GM18502 (cell line): ENCODE measurements at regions not wholly inside any gene's neighbourhood (a gene's known extent, or its start where the extent isn't known, plus 50 kb on each side); places are given as distances from the start of the nearest gene placed in this dataset.
A peak's percentile ranks its signal among the peaks of the same experiment; 100 is the strongest.
"Not testable (repeated sequence)": the region's sequence is repeated elsewhere in the genome, so short reads cannot be mapped to it uniquely, and the experiment has no call there.

Experiments
- ATAC-seq: cut with Tn5 transposase; IDR thresholded peaks from one replicate; pipeline ENCODE4 v1.9.1; 2021; ENCODE audit warnings: mild to moderate bottlenecking; ENCODE audit not compliant: unreplicated experiment, poor library complexity

DNA sequence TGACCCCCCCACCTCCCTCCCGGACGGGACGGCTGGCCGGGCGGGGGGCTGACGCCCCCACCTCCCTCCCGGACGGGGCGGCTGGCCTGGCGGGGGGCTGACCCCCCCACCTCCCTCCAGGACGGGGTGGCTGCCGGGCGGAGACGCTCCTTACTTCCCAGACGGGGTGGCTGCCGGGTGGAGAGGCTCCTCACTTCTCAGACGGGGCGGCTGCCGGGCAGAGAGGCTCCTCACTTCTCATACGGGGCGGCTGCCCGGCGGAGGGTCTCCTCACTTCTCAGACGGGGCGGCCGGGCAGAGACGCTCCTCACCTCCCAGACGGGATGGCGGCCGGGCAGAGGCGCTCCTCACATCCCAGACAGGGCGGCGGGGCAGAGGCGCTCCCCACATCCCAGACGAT lies 84.7 kb downstream of the OR2B2 start:
- not testable (repeated sequence) for ATAC-seq

DNA sequence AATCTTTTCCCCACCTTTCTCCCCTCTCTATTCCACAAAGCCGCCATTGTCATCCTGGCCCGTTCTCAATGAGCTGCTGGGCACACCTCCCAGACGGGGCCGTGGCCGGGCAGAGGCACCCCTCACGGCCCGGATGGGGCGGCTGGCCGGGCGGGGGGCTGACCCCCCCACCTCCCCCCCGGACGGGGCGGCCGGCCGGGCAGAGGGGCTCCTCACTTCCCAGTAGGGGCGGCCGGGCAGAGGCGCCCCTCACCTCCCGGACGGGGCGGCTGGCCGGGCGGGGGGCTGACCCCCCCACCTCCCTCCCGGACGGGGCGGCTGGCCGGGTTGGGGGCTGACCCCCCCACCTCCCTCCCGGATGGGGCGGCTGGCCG lies 85.6 kb downstream of the OR2B2 start:
- ATAC-seq: not testable (repeated sequence)

DNA sequence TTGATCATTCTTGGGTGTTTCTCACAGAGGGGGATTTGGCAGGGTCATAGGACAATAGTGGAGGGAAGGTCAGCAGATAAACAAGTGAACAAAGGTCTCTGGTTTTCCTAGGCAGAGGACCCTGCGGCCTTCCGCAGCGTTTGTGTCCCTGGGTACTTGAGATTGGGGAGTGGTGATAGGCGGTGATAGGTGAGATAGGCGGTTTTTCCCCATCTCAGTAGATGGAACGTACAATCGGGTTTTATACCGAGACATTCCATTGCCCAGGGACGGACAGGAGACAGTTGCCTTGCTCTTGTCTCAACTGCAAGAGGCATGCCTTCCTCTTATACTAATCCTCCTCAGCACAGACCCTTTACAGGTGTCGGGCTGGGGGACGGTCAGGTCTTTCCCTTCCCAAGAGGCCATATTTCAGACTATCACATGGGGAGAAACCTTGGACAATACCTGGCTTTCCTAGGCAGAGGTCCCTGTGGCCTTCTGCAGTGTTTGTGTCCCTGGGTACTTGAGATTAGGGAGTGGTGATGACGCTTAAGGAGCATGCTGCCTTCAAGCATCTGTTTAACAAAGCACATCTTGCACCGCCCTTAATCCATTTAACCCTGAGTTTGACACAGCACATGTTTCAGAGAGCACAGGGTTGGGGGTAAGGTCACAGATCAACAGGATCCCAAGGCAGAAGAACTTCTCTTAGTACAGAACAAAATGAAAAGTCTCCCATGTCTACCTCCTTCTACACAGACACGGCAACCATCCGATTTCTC lies 86.2 kb downstream of the OR2B2 start:
- ATAC-seq: not testable (repeated sequence)

DNA sequence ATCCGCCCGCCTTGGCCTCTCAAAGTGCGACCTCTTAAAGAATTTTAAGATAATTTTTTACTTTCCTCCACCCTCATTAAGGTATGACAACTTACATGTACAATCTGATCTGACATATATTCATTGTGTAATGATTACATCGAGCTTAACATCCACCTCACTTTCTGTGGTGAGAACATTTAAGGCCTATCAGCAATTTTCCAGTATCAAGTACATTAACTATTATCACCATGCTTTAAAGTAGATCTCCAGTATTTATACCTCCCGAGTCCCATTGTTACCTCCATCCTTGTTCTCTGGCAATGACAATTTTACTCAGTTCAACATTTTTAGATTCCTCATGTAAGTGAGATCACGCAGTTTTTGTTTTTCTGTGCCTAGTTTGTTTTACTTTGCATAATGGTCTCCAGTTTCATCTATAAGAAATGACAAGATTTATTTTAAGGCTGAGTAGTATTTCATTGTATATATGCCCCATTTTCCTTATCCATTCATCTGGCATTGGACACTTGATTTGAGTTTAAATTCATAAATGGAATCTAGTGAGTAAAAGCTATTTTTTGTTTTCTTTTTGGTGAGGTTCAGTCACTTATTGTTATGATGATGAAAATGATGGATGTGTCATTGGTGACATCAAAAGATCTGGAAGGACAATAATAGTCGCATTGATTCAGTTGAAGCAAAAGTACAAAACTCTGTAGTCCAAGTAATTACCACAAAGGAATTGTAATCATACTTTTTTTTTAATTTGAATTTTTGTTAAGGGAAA lies 87.0 kb downstream of the OR2B2 start:
- ATAC-seq: no peak

DNA sequence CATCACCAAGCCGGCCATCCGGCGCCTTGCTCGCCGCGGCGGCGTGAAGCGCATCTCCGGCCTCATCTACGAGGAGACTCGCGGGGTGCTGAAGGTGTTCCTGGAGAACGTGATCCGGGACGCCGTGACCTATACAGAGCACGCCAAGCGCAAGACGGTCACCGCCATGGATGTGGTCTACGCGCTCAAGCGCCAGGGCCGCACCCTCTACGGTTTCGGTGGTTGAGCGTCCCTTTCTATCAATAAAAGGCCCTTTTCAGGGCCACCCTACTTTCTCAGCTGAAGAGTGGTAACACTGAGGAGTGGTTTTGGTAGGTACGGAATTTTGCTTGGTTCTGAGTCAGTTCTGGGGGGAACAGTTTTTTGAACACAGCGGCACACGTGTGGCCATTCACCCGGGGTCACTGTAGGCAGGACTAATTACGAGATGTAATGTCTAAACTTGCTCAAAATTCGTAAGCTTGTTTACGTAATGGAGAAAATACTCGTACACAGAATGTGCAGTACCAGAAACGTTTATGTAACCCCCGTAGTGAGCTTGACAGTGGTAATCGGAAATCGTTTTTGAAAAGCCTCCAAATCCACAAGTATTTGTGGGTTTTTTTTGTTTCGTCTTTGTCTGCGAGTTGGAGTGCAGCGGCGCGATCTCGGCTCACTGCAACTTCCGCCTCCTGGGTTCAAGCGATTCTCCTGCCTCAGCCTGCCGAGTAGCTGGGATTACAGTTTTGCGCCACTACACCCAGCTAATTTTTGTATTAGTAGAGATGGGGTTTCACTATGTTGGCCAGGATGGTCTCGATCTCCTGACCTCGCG lies 87.8 kb downstream of the OR2B2 start:
- peak; percentile 76 for ATAC-seq

DNA sequence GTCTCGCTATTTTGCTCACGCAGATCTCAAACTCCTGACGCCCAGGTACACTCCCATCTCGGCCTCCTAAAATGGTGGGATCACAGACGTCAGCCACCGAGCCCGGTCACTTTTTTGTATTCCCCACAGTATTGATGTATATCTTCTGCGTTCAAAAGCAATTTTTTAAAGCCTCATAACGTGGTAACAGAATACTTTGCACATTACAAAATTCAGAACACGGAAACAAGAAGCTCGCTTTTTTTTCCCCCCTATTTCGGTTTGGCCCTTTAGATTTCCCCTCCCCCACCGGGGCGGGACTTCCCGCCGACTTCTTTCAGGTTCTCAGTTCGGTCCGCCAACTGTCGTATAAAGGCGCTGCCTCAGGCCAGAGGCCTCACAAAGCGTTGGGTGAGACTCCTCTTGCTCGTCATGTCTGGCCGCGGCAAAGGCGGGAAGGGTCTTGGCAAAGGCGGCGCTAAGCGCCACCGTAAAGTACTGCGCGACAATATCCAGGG lies 88.4 kb downstream of the OR2B2 start:
- peak; percentile 74 for ATAC-seq

DNA sequence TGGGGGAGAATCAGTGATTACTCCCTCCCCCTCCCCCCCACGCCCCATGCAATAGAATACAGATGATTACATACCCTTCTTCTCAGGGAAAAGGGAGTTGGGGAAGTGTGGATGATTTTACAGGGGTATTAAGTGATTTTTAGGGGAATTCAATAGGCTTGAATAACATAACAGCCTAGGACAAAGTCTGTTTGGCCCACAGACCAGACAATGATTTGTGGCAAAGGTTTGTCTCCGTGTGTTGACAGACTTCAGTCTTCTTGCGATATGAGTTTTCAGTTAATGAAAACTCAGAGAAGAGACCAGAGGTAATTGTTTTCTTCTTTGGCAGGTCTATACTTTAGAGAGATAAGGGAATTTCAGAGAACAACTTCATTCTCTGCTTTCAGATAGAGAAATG lies 95.3 kb downstream of the OR2B2 start:
- ATAC-seq: no peak

DNA sequence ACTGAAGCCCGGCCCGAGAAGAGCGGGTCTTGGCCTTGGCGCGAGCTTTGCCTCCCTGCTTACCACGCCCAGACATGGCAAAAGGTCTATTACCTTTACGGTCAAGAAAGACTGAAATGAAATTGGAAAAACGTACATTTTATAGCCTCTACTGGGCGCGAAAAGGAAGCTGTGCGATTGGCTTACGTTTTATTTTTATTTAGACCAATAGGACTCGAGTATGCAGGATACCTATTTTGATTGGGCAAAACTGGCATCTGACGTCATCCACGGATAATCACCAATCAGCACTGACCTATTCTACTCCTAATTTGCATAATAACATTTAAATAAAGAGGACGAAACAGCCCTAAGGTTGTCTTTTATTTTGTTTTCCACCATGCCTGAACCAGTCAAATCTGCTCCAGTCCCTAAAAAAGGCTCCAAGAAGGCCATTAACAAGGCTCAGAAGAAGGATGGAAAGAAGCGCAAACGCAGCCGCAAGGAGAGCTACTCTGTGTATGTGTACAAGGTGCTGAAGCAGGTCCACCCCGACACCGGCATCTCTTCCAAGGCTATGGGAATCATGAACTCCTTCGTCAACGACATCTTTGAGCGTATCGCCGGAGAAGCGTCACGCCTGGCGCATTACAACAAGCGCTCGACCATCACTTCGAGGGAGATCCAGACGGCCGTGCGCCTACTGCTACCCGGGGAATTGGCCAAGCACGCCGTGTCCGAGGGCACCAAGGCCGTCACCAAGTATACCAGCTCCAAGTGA lies 97.4 kb downstream of the OR2B2 start:
- ATAC-seq: peak; percentile 59

DNA sequence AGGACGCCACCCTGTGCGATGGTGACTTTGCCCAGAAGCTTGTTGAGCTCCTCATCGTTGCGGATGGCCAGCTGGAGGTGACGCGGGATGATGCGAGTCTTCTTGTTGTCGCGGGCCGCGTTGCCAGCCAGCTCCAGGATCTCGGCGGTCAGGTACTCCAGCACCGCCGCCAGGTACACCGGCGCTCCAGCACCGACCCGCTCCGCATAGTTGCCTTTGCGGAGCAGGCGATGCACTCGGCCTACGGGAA lies 97.9 kb downstream of the OR2B2 start:
- peak; percentile 17 for ATAC-seq

DNA sequence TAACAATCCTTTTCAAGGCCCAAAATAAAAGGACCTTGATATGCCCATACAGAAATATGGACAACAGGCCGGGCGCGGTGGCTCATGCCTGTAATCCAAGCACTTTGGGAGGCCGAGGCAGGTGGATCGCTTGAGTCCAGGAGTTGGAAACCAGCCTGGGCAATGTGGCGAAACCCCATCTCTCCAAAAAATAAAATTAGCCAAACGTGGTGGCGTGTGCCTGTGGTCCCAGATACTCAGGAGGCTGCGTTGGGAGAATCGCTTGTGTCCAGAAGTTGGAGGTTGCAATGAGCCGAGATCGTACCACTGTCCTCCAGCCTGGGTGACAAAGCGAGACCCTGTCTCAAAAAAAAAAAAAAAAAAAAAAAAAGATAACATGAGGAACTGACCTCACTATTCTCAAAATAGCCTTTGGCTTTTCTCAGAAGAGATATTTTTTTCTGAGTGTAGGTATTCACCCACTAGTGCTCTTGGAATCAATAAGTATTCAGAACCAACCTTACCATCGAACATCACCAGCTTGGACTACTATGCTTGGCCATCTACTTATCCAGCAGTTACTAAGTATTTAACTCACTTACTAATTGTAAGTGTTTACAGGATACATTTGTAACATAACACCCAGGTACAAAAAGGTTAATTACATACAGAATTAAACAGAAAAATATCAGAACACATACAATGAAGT lies 99.2 kb downstream of the OR2B2 start:
- ATAC-seq: no peak

DNA sequence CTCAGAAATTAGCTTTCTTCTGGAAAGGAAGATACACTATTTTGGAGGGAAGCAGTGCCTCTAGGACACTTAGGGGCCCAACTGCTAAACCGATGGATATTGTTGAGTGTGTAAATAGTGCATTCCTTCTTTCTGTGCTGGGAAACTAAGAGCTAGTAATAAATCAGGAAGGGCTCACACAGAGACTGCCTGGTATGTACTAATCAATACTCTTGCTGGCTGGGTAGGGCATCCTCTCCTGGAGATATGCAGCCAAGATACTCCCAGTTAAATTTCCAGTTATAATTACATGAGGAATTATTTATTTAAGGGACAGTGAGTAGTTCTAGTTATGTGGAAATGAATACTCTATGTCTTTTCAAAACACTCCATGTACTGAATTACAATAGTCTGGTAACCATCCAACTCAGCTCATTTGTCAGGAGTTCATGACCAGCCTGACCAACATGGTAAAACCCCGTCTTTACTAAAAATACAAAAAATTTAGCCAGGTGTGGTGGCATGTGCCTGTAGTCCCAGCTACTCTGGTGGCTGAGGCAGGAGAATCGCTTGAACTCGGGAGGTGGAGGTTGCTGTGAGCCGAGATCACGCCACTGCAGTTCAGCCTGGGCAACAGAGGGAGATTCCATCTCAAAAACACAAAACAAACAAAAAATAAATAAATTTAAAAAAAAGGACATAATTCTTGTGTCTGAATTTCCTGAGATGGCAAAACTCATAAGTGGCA lies 100.0 kb downstream of the OR2B2 start:
- no peak for ATAC-seq

DNA sequence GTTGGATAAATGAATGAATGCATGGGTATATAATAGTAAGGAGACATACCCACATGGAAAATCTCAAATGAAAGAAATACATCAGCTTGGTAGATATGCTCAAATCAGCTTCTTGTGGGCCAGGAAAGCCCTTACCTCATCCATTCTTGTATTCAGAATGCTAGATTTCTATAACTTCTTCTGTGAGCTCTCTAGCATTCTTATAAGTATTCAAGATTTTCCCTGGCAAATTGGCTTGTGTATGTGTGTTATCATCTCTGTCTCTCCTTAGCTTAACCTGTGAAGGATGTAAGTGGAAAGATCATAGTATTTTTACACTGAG lies 100.8 kb downstream of the OR2B2 start:
- ATAC-seq: no peak

DNA sequence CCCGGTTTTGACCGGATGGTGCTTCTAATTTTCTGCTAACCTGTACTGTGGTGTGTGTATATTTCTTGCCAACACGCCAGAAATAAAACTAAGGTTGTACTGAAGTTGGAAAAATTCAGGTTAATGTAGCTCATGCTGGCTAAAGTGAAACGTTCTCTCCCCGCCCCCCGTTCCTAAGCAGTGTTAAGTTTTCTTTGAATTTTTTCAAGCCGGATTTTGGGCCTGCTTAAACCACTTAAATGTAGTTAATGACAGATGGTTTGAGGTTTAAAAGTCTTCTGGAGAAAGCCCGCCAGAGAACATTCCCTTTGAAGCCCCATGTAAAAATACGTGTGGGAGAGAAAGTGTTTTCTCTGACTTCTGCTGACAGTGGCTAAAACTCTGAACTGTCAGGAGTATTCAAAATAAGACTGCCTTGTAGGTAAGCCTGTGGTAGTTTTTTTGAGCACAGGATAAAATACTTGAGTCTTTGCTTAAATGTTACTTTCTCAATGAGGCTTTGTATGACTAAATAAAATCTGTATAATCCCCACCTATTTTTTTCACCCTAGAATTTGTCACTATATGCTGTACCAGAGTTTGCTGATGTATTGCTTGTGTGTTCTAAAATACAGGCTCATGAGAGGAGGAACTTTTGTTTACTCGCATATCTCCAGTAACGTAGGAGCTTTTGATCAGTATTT lies 101.3 kb downstream of the OR2B2 start:
- no peak for ATAC-seq

DNA sequence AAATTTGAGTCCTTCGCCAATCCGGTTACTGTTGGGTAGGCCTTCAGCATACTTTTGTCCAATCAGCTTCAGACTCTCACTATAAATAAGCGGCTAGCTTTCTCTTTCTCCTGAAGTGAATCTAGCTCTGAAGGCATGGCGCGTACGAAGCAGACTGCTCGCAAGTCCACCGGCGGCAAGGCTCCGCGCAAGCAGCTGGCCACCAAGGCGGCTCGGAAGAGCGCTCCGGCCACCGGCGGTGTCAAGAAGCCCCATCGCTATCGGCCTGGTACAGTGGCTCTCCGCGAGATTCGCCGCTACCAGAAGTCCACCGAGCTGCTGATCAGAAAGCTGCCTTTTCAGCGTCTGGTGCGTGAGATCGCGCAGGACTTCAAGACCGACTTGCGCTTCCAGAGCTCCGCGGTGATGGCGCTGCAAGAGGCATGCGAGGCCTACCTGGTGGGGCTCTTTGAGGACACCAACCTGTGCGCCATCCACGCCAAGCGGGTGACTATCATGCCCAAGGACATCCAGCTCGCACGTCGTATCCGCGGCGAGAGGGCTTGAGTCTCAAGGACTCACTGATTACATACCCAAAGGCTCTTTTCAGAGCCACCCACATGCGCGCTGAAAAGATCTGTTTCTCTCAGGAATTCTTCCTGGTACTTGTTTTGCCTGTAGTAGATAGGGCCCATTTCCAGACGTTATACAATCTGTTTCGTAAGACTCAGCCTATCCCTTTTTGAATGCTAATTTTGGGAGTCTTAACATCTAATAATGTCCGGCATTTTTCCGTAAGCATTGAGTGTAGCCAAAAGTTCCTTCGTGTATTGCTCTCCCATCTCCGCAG lies 102.0 kb downstream of the OR2B2 start:
- peak; percentile 29 for ATAC-seq

DNA sequence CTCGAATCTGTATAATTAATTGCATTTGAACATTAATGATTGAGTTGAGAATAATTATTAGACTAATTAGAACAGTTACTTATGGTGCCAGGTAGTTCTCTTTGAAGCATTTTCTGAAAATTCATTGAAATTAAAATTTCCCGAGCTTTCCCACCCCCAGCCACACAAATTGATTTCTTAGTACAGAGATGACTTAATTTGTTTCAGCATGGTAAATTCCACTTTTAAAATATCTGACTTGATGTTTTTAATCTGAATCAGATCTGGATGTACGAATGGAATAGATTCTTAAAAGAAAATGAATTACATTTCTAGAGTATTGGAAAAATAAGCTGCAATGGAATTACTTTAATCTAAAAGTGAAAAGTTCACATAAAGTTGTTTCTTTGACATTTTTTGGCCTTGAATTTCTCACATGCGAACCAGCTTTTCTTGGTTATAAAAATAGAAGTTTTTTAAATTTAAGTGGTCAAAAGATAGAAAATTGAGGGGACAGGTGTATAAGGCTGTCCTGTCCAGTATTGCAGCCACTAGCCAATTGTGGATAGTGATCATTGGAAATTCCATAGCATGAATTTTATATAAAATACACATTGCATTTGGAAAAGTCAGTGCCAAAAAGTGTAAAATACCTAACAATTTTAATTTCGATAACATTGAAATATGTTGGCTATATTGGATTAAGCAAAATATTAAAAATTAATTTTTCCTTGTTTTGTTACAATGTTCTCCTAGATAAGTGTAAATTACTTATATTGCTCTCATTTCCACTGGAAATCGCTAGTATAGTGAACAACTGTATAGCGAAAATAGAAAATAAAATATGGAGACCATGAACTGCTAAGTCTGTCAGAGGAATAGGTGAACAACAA lies 102.9 kb downstream of the OR2B2 start:
- ATAC-seq: no peak

DNA sequence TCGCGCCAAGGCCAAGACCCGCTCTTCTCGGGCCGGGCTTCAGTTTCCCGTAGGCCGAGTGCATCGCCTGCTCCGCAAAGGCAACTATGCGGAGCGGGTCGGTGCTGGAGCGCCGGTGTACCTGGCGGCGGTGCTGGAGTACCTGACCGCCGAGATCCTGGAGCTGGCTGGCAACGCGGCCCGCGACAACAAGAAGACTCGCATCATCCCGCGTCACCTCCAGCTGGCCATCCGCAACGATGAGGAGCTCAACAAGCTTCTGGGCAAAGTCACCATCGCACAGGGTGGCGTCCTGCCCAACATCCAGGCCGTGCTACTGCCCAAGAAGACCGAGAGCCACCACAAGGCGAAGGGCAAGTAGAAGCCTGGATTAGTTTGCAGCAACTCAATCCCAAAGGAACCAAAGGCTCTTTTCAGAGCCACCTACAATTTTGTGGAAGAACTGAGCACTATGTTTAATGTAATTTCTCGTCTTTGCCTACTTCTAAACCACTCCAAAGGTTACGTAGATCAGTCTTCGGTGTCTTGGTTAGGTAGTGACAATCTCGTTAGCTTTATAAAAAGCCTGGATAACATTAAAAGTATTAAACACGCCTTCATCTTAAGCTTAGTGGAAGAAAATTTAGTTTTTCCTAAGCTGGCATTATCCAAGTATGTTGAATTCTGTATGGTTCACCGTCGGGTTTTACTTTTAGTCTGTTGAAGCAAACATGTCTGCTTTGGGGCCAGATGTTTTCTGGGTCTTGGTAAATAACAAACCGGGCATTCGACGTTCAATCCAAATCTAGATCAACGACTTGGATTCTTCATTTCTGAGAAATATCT lies 103.7 kb downstream of the OR2B2 start:
- ATAC-seq: not testable (repeated sequence)
